ENCODE measurements at regions not wholly inside any gene's neighbourhood (a gene's known extent, or its start where the extent isn't known, plus 50 kb on each side); places are given as distances from the start of the nearest gene placed in this dataset.

DNA sequence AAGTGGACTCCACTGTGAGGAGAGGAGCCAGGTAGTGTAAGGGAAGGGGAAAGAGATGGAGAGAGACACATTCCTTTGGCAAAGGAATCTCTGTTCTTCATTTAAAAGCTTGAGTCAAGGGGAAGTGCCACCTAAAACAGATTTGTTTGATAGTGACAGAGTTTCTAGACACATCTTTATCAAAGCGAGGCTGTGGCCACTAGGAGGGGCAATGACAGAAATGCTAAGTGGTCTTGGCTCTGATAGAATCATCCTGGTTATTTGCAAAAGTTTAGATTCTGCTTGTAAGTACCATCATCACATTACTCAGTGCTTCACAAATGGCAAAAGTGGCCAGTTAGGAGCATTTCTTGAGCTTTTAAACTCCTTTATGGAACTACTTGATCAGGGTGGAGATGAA is 261.4 kb downstream of the CNTN3 start:
- Mint-ChIP-seq H3K27ac (ENCODE audit: unreplicated experiment) (no peak overlapping the region), H3K9me3 (ENCODE audit: low read depth, unreplicated experiment) (peaks cover 5% of the 10 kb centered on the region), H3K27me3 (ENCODE audit: unreplicated experiment) (no peaks in the 10 kb centered on the region), H3K4me3 (ENCODE audit: low read depth, unreplicated experiment) (no peak overlapping the region), H3K4me1 (ENCODE audit: low read depth, unreplicated experiment) (no peaks in the 10 kb centered on the region), H3K36me3 (ENCODE audit: insufficient read depth, unreplicated experiment) (no peaks in the 10 kb centered on the region)
- BruUV-seq (replicated peaks), result no TSS peak
- CTCF ChIA-PET, result no interaction called here
- TF ChIP-seq, protein P1, sequence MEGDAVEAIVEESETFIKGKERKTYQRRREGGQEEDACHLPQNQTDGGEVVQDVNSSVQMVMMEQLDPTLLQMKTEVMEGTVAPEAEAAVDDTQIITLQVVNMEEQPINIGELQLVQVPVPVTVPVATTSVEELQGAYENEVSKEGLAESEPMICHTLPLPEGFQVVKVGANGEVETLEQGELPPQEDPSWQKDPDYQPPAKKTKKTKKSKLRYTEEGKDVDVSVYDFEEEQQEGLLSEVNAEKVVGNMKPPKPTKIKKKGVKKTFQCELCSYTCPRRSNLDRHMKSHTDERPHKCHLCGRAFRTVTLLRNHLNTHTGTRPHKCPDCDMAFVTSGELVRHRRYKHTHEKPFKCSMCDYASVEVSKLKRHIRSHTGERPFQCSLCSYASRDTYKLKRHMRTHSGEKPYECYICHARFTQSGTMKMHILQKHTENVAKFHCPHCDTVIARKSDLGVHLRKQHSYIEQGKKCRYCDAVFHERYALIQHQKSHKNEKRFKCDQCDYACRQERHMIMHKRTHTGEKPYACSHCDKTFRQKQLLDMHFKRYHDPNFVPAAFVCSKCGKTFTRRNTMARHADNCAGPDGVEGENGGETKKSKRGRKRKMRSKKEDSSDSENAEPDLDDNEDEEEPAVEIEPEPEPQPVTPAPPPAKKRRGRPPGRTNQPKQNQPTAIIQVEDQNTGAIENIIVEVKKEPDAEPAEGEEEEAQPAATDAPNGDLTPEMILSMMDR (IDR thresholded peaks at IDR 0.05; ENCODE audit: unreplicated experiment), result no peak
- intact Hi-C loops (cut with micrococcal nuclease; ENCODE audit: unreplicated experiment), result no loop called here
- DNase-seq, result no peak

- TF ChIP-seq, protein P1 (IDR thresholded peaks at IDR 0.05; ENCODE audit: unreplicated experiment), result no peak
- Mint-ChIP-seq H3K36me3 (ENCODE audit: insufficient read depth, unreplicated experiment) (no peaks in the 10 kb centered on the region), H3K27me3 (ENCODE audit: unreplicated experiment) (no peaks in the 10 kb centered on the region), H3K9me3 (ENCODE audit: low read depth, unreplicated experiment) (peaks cover 6% of the 10 kb centered on the region), H3K27ac (ENCODE audit: unreplicated experiment) (no peak overlapping the region), H3K4me1 (ENCODE audit: low read depth, unreplicated experiment) (no peaks in the 10 kb centered on the region), H3K4me3 (ENCODE audit: low read depth, unreplicated experiment) (no peak overlapping the region)
- CTCF ChIA-PET, result no interaction called here
- intact Hi-C loops (cut with micrococcal nuclease; ENCODE audit: unreplicated experiment), result no loop called here
- no peak for DNase-seq
- no TSS peak for BruUV-seq (replicated peaks)
Observed at GRCh38 chr3:74352166-74352565, 262.3 kb downstream of the CNTN3 start.

DNA sequence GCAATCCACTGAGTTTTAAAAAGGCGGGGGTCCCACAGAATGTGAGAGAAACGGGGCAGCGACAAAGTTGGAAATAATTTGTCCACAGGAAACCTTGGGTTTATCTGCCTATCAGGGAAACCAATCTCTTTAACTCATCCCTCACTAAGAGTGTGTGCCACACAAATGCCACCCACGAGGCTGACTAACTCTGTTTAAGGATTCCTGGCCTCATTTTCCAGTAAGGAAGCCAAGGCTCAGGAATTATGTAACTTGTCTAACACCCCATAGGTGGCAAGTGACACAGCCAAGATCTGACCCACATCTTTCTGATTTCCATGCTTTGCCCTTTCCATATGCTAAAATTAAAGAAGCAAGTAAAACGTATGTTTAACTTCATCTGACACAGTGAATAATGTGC is 263.2 kb downstream of the CNTN3 start:
- CTCF ChIA-PET, result no interaction called here
- TF ChIP-seq, protein P1 (IDR thresholded peaks at IDR 0.05; ENCODE audit: unreplicated experiment), result no peak
- no peak overlapping the region for H3K4me3 Mint-ChIP-seq (ENCODE audit: low read depth, unreplicated experiment)
- BruUV-seq (replicated peaks), result no TSS peak
- no peaks in the 10 kb centered on the region for H3K27me3 Mint-ChIP-seq (ENCODE audit: unreplicated experiment)
- no peak for DNase-seq
- H3K4me1 Mint-ChIP-seq (ENCODE audit: low read depth, unreplicated experiment), result no peaks in the 10 kb centered on the region
- intact Hi-C loops (cut with micrococcal nuclease; ENCODE audit: unreplicated experiment), result no loop called here
- H3K27ac Mint-ChIP-seq (ENCODE audit: unreplicated experiment), result no peak overlapping the region
- no peaks in the 10 kb centered on the region for H3K36me3 Mint-ChIP-seq (ENCODE audit: insufficient read depth, unreplicated experiment)
- H3K9me3 Mint-ChIP-seq (ENCODE audit: low read depth, unreplicated experiment), result peaks cover 8% of the 10 kb centered on the region

GRCh38 chr3:74349015-74349414 is 265.4 kb downstream of the CNTN3 start:
- Mint-ChIP-seq H3K36me3 (ENCODE audit: insufficient read depth, unreplicated experiment) (no peaks in the 10 kb centered on the region), H3K4me1 (ENCODE audit: low read depth, unreplicated experiment) (no peaks in the 10 kb centered on the region), H3K4me3 (ENCODE audit: low read depth, unreplicated experiment) (no peak overlapping the region), H3K9me3 (ENCODE audit: low read depth, unreplicated experiment) (peaks cover 8% of the 10 kb centered on the region), H3K27me3 (ENCODE audit: unreplicated experiment) (no peaks in the 10 kb centered on the region), H3K27ac (ENCODE audit: unreplicated experiment) (no peak overlapping the region)
- no peak for DNase-seq
- intact Hi-C loops (cut with micrococcal nuclease; ENCODE audit: unreplicated experiment), result no loop called here
- TF ChIP-seq, protein P1 (IDR thresholded peaks at IDR 0.05; ENCODE audit: unreplicated experiment), result no peak
- BruUV-seq (replicated peaks), result no TSS peak
- CTCF ChIA-PET, result no interaction called here

Data from Calu3 (cell line).